ENCODE measurements at regions not wholly inside any gene's neighbourhood (a gene's known extent, or its start where the extent isn't known, plus 50 kb on each side); places are given as distances from the start of the nearest gene placed in this dataset.

GRCh38 chr1:47545912-47546483 lies 108.2 kb downstream of the FOXD2 start:
- H3K4me3 ChIP-seq (ENCODE audit: low read length), result no peak overlapping the region
- DNase-seq (ENCODE audit: low read depth), result no peak
- peak; percentile 3 for TF ChIP-seq CTCF (IDR thresholded peaks at IDR 0.05; ENCODE audit: insufficient read depth, low read depth, low read length, missing control alignments)

GRCh38 chr1:47547753-47548573 lies 110.1 kb downstream of the FOXD2 start:
- H3K4me3 ChIP-seq (ENCODE audit: low read length), result no peak overlapping the region
- no peak for TF ChIP-seq CTCF (IDR thresholded peaks at IDR 0.05; ENCODE audit: insufficient read depth, low read depth, low read length, missing control alignments)
- no peak for DNase-seq (ENCODE audit: low read depth)

- no peak overlapping the region for H3K4me3 ChIP-seq (ENCODE audit: low read length)
- DNase-seq (ENCODE audit: low read depth), result no peak
- TF ChIP-seq CTCF (IDR thresholded peaks at IDR 0.05; ENCODE audit: insufficient read depth, low read depth, low read length, missing control alignments), result no peak
These were observed 110.8 kb downstream of the FOXD2 start for GRCh38 chr1:47548637-47549036.

GRCh38 chr1:47549532-47549931 lies 111.7 kb downstream of the FOXD2 start:
- H3K4me3 ChIP-seq (ENCODE audit: low read length), result no peak overlapping the region
- DNase-seq (ENCODE audit: low read depth), result no peak
- TF ChIP-seq CTCF (IDR thresholded peaks at IDR 0.05; ENCODE audit: insufficient read depth, low read depth, low read length, missing control alignments), result no peak

GRCh38 chr1:47550929-47551328 lies 113.1 kb downstream of the FOXD2 start:
- H3K4me3 ChIP-seq (ENCODE audit: low read length), result no peak overlapping the region
- DNase-seq (ENCODE audit: low read depth), result no peak
- no peak for TF ChIP-seq CTCF (IDR thresholded peaks at IDR 0.05; ENCODE audit: insufficient read depth, low read depth, low read length, missing control alignments)

- H3K4me3 ChIP-seq (ENCODE audit: low read length), result no peak overlapping the region
- no peak for DNase-seq (ENCODE audit: low read depth)
- TF ChIP-seq CTCF (IDR thresholded peaks at IDR 0.05; ENCODE audit: insufficient read depth, low read depth, low read length, missing control alignments), result no peak
These were observed 114.2 kb downstream of the FOXD2 start for GRCh38 chr1:47551971-47552528.

Measured in epithelial cell of esophagus (primary cell).